Chondrocyte (in vitro differentiated cells): ENCODE measurements at regions not wholly inside any gene's neighbourhood (a gene's known extent, or its start where the extent isn't known, plus 50 kb on each side); places are given as distances from the start of the nearest gene placed in this dataset.
"Not testable (repeated sequence)": the region's sequence is repeated elsewhere in the genome, so short reads cannot be mapped to it uniquely, and the experiment has no call there.

ENCODE experiments used
- DNase-seq: peaks from one replicate; pipeline ENCODE4 v3.0.0; 2021; ENCODE audit warnings: mixed read lengths, low spot score
- H3K27ac Mint-ChIP-seq: one replicate; pipeline ENCODE4 v1.8.0; 2021; ENCODE audit warnings: mild to moderate bottlenecking, moderate library complexity, mixed read lengths; ENCODE audit not compliant: unreplicated experiment
- H3K27me3 Mint-ChIP-seq: 2 replicates; pipeline ENCODE4 v1.8.0; 2021; ENCODE audit warnings: low read depth, mixed read lengths
- H3K36me3 Mint-ChIP-seq: 2 replicates; pipeline ENCODE4 v1.8.0; 2021; ENCODE audit warnings: low read depth, mixed read lengths
- H3K4me1 Mint-ChIP-seq: 2 replicates; pipeline ENCODE4 v1.8.0; 2021; ENCODE audit warnings: low read depth, mild to moderate bottlenecking, mixed read lengths
- H3K4me3 Mint-ChIP-seq: one replicate; pipeline ENCODE4 v1.8.0; 2021; ENCODE audit warnings: mild to moderate bottlenecking, moderate library complexity, mixed read lengths; ENCODE audit not compliant: unreplicated experiment
- H3K9me3 Mint-ChIP-seq: 2 replicates; pipeline ENCODE4 v1.8.0; 2021; ENCODE audit warnings: low read depth, mixed read lengths
- TF ChIP-seq, protein P1 (sequence below): fragments of 200-600 bp; sonication (generic); IDR thresholded peaks from 2 replicates; pipeline ENCODE4 v1.5.0; 2021; ENCODE audit warnings: antibody characterized with exemption, mild to moderate bottlenecking, moderate library complexity

DNA sequence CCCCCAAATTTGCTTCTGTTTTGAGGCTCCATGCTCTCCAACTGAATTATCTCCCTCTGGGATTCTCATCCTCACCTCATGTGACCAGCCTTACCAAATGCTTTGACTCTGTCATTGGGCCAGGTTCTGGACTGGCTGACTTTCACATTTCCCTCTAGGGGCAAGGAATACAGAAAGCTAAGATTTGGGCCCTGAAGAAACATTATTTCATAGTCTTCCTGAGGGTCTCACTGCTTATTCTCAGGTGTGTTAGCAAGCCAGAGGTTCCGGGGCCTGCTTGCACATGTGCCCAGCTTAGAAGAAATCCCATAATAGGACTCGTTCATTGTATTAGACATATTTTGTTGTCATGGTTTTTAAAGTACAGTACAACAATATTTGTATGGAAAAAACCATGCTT lies 62.6 kb upstream of the TEX13D start:
- TF ChIP-seq, protein P1, sequence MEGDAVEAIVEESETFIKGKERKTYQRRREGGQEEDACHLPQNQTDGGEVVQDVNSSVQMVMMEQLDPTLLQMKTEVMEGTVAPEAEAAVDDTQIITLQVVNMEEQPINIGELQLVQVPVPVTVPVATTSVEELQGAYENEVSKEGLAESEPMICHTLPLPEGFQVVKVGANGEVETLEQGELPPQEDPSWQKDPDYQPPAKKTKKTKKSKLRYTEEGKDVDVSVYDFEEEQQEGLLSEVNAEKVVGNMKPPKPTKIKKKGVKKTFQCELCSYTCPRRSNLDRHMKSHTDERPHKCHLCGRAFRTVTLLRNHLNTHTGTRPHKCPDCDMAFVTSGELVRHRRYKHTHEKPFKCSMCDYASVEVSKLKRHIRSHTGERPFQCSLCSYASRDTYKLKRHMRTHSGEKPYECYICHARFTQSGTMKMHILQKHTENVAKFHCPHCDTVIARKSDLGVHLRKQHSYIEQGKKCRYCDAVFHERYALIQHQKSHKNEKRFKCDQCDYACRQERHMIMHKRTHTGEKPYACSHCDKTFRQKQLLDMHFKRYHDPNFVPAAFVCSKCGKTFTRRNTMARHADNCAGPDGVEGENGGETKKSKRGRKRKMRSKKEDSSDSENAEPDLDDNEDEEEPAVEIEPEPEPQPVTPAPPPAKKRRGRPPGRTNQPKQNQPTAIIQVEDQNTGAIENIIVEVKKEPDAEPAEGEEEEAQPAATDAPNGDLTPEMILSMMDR: no peak
- H3K27me3 Mint-ChIP-seq: no peaks in the 10 kb centered on the region
- peaks cover 4% of the 10 kb centered on the region for H3K4me1 Mint-ChIP-seq
- no peak for DNase-seq
- H3K4me3 Mint-ChIP-seq: no peak overlapping the region
- H3K36me3 Mint-ChIP-seq: no peaks in the 10 kb centered on the region
- peaks cover 4% of the 10 kb centered on the region for H3K9me3 Mint-ChIP-seq
- no peak overlapping the region for H3K27ac Mint-ChIP-seq

DNA sequence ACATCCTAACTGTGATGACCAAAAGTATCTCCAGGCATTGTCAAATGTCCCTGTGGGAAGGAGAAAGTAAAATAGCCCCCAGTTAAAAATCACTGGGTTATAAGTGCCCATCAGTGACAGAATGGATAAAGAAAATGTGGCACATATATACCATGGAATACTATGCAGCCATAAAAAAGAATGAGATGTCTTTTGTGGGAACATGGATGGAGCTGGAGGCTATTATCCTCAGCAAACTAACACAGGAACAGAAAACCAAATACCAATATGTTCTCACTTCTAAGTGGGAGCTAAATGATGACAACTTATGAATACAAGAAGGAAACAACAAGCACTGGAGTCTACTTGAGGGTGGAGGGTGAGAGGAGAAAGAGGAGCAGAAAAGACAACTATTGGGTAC lies 60.9 kb upstream of the TEX13D start:
- not testable (repeated sequence) for DNase-seq, H3K36me3 Mint-ChIP-seq, H3K9me3 Mint-ChIP-seq, H3K4me3 Mint-ChIP-seq, H3K27me3 Mint-ChIP-seq, H3K4me1 Mint-ChIP-seq, H3K27ac Mint-ChIP-seq

DNA sequence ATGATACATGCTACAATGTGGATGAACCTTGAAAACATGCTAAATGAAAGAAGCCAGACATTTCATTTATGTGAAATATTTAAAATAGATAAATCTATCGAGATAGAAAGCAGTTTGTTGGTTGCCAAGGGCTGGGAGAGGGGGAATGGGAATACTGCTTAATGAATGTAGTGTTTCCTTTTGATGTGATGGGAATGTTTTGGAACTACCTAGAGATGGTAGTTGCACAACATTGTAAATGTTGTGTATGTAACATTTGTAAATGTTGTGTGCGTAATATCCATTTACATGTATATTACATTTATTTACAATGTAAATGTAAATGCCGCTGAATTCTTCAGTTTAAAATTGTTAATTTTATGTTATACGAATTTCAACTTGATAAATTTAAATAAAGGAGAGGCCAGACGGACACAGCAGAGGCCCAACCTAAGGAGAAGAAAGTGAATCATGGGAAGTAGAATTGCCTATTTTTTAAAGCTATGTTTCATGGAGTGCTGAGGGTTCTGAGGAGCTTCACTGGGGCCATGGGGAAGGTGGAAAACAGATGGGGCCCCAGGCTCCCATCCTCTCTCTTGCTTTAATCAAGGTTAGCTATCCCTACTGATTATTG lies 60.0 kb upstream of the TEX13D start:
- H3K4me1 Mint-ChIP-seq: peaks cover 6% of the 10 kb centered on the region
- H3K4me3 Mint-ChIP-seq: no peak overlapping the region
- no peaks in the 10 kb centered on the region for H3K36me3 Mint-ChIP-seq
- TF ChIP-seq, protein P1: no peak
- DNase-seq: no peak
- H3K27ac Mint-ChIP-seq: no peak overlapping the region
- no peaks in the 10 kb centered on the region for H3K27me3 Mint-ChIP-seq
- peaks cover 4% of the 10 kb centered on the region for H3K9me3 Mint-ChIP-seq

DNA sequence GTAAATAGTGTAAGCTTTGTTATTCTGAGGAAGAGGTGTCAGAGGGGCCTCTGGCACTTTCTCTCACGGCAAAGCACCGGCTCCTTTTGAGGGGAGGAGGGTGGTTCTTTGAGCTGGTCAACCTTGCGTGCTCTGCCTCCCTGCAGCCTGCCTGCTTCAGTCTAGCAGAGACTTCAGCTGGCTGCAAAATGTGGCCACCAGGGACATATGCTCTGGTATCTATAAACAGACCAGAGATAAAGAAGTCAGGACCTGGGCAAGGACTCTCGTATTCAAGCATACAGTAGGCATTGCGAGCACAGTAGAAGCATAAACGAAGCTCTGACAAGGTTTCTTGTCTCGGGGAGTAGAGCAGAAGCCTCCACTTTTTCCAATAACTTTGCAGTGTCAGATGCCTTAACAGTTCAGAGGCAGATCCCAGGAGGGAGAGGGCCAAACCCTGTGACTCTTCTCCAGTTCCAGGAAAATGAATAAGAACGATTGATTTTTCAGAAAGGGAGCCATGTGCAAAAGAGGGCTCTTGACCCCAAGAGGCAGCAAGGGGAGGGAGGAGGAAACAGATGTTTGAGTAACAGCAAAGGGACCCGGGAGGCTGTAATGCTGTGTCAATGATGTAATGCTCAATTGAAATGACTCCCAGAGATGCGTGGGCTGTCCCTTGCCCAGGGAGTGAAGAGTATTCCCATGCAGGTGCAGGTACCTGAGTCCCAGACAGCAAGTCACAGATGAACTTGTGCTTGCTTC lies 57.9 kb upstream of the TEX13D start:
- Mint-ChIP-seq H3K36me3 (no peaks in the 10 kb centered on the region), H3K4me1 (peaks cover 6% of the 10 kb centered on the region), H3K9me3 (peaks cover 4% of the 10 kb centered on the region), H3K4me3 (no peak overlapping the region), H3K27ac (no peak overlapping the region), H3K27me3 (no peaks in the 10 kb centered on the region)
- TF ChIP-seq, protein P1: no peak
- no peak for DNase-seq

DNA sequence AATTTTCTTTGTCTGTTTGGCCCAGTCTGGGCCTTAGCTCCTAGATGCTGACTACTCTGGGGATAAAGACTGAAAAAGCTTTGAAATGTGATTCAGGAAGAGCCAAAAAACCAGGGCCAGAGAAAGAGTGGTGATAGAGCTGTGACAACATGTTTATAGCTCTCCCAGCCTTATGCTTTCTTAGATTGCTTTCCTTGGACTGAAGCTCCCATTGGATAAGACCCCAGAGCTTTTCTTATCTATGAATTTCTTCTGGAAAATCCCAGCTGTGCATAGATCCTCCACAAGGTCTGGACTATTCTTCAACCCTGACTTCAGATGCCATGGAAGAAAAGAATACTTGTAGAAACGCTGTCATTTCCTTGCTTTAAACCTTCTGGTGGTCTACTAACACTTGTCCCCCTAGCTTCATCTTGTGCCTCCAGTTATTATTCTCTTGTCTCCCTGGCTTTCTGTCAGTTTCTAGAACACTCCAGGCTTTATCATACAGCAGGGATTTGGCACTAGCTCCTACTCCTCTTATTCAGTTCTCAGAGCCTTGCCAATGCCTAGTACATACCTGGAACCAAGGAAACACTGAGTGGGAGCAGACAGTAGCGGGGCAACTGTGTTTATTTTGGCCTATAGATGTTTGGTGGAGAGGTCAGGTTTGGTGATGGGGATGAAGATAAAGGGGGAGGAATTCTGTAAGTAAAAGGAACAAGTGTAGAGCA lies 57.1 kb upstream of the TEX13D start:
- H3K4me3 Mint-ChIP-seq: no peak overlapping the region
- no peaks in the 10 kb centered on the region for H3K36me3 Mint-ChIP-seq
- no peak for DNase-seq
- H3K27me3 Mint-ChIP-seq: no peaks in the 10 kb centered on the region
- H3K4me1 Mint-ChIP-seq: peaks cover 6% of the 10 kb centered on the region
- peaks cover 4% of the 10 kb centered on the region for H3K9me3 Mint-ChIP-seq
- TF ChIP-seq, protein P1: no peak
- no peak overlapping the region for H3K27ac Mint-ChIP-seq
